Embryonic facial prominence (tissue), 1 donor: ENCODE measurements at regions not wholly inside any gene's neighbourhood (a gene's known extent, or its start where the extent isn't known, plus 50 kb on each side); places are given as distances from the start of the nearest gene placed in this dataset.

Experiments
- DNase-seq: peaks from one replicate; pipeline ENCODE4 v3.0.0-alpha.2; 2016; ENCODE audit errors: extremely low spot score

GRCh38 chr10:31644931-31645633, 283.5 kb downstream of the ARHGAP12 start:
- DNase-seq, result no peak

- no peak for DNase-seq
Measured at GRCh38 chr10:31642281-31642680, 286.4 kb downstream of the ARHGAP12 start.

- DNase-seq, result no peak
Measured at GRCh38 chr10:31635415-31636065, 293.1 kb downstream of the ARHGAP12 start.

GRCh38 chr10:31635009-31635408, 293.6 kb downstream of the ARHGAP12 start:
- no peak for DNase-seq

- DNase-seq, result no peak
Measured at GRCh38 chr10:31630861-31631567, 297.6 kb downstream of the ARHGAP12 start.

- DNase-seq, result no peak
Measured at GRCh38 chr10:31625566-31625965, 303.1 kb downstream of the ARHGAP12 start.

GRCh38 chr10:31624611-31625010, 304.0 kb downstream of the ARHGAP12 start:
- no peak for DNase-seq

GRCh38 chr10:31623947-31624346, 304.7 kb downstream of the ARHGAP12 start:
- no peak for DNase-seq

- DNase-seq, result peak; percentile 41
Measured at GRCh38 chr10:31623466-31623865, 304.4 kb downstream of the ZEB1 start.

GRCh38 chr10:31622978-31623377, 304.0 kb downstream of the ZEB1 start:
- peak; percentile 57 for DNase-seq

- DNase-seq, result no peak
Measured at GRCh38 chr10:31621733-31622132, 302.7 kb downstream of the ZEB1 start.

GRCh38 chr10:31620226-31621151, 301.5 kb downstream of the ZEB1 start:
- DNase-seq, result no peak

- no peak for DNase-seq
Measured at GRCh38 chr10:31619531-31620061, 300.6 kb downstream of the ZEB1 start.

- no peak for DNase-seq
Measured at GRCh38 chr10:31618541-31619291, 299.7 kb downstream of the ZEB1 start.

GRCh38 chr10:31617757-31618156, 298.7 kb downstream of the ZEB1 start:
- no peak for DNase-seq

GRCh38 chr10:31617133-31617532, 298.1 kb downstream of the ZEB1 start:
- no peak for DNase-seq

- DNase-seq, result no peak
Measured at GRCh38 chr10:31615129-31615528, 296.1 kb downstream of the ZEB1 start.

- DNase-seq, result no peak
Measured at GRCh38 chr10:31614611-31615010, 295.6 kb downstream of the ZEB1 start.

- no peak for DNase-seq
Measured at GRCh38 chr10:31612082-31612481, 293.1 kb downstream of the ZEB1 start.

- DNase-seq, result no peak
Measured at GRCh38 chr10:31611161-31611560, 292.1 kb downstream of the ZEB1 start.

GRCh38 chr10:31607481-31607880, 288.5 kb downstream of the ZEB1 start:
- DNase-seq, result no peak
